ENCODE measurements at regions not wholly inside any gene's neighbourhood (a gene's known extent, or its start where the extent isn't known, plus 50 kb on each side); places are given as distances from the start of the nearest gene placed in this dataset.
"Not testable (repeated sequence)": the region's sequence is repeated elsewhere in the genome, so short reads cannot be mapped to it uniquely, and the experiment has no call there.

- Histone ChIP-seq H3K9me3 (replicated peaks in 1 of 3) (no peaks in the 10 kb centered on the region), H3K36me3 (replicated peaks in 1 of 2) (no peaks in the 10 kb centered on the region), H3K4me3 (no peak overlapping the region), H3K4me1 (replicated peaks in 1 of 2) (peaks cover 12 to 24% of the 10 kb centered on the region in 2 donors), H3K27me3 (no peaks in the 10 kb centered on the region), H3K27ac (peak overlapping the region; percentile 68 to 94 (median 86))
- 14 to 24% (median 18%) methylated on average over 16 of the region's 16 CpGs for WGBS, 4 donors
- intact Hi-C loops (cut with DNase I) = no loop called here
- DNase-seq = peak; percentile 83 to 95 (median 92)
- TF ChIP-seq CTCF (IDR thresholded peaks at IDR 0.05) (no peak), POLR2A (IDR thresholded peaks at IDR 0.05) (peak in 1 of 2 donors; percentile 46)
Measured at GRCh38 chr19:56980906-56981305, 138.9 kb upstream of the USP29 start.

GRCh38 chr19:56981440-56981839, 138.3 kb upstream of the USP29 start:
- H3K9me3 ChIP-seq (replicated peaks in 1 of 3); H3K4me3 ChIP-seq; intact Hi-C loops (cut with DNase I); H3K36me3 ChIP-seq (replicated peaks in 1 of 2); H3K27me3 ChIP-seq: not testable (repeated sequence)
- H3K27ac ChIP-seq = peak overlapping the region in 4 of 5 donors; percentile 68 to 94 (median 88)
- peak in 2 of 7 donors; percentile 49 to 65 for DNase-seq
- peaks cover 12 to 24% of the 10 kb centered on the region in 2 donors for H3K4me1 ChIP-seq (replicated peaks in 1 of 2)
- 30 to 48% (median 34%) methylated on average over 9 to 10 of the region's 10 CpGs for WGBS, 4 donors

GRCh38 chr19:56983171-56983570, 136.6 kb upstream of the USP29 start:
- DNase-seq = no peak
- Histone ChIP-seq H3K9me3 (replicated peaks in 1 of 3) (no peaks in the 10 kb centered on the region), H3K4me1 (replicated peaks in 1 of 2) (peaks cover 12 to 24% of the 10 kb centered on the region in 2 donors), H3K36me3 (replicated peaks in 1 of 2) (no peaks in the 10 kb centered on the region), H3K27ac (no peak overlapping the region), H3K27me3 (no peaks in the 10 kb centered on the region), H3K4me3 (no peak overlapping the region)
- TF ChIP-seq POLR2A (IDR thresholded peaks at IDR 0.05) (no peak), CTCF (IDR thresholded peaks at IDR 0.05) (no peak)
- WGBS, 4 donors = 68 to 76% (median 72%) methylated on average over 7 of the region's 7 CpGs
- intact Hi-C loops (cut with DNase I) = no loop called here

- DNase-seq = no peak
- intact Hi-C loops (cut with DNase I) = no loop called here
- H3K9me3 ChIP-seq (replicated peaks in 1 of 3) = no peaks in the 10 kb centered on the region
- TF ChIP-seq POLR2A (IDR thresholded peaks at IDR 0.05) = no peak
- TF ChIP-seq CTCF (IDR thresholded peaks at IDR 0.05) = no peak
- no peaks in the 10 kb centered on the region for H3K27me3 ChIP-seq
- no peaks in the 10 kb centered on the region for H3K36me3 ChIP-seq (replicated peaks in 1 of 2)
- H3K27ac ChIP-seq = no peak overlapping the region
- H3K4me3 ChIP-seq = no peak overlapping the region
- H3K4me1 ChIP-seq (replicated peaks in 1 of 2) = peaks cover 12 to 24% of the 10 kb centered on the region in 2 donors
- WGBS, 4 donors = 86 to 95% (median 92%) methylated on average over 3 of the region's 3 CpGs
Measured at GRCh38 chr19:56983804-56984203, 136.0 kb upstream of the USP29 start.

- TF ChIP-seq POLR2A (IDR thresholded peaks at IDR 0.05) (no peak), CTCF (IDR thresholded peaks at IDR 0.05) (no peak)
- H3K27me3 ChIP-seq = no peaks in the 10 kb centered on the region
- H3K4me1 ChIP-seq (replicated peaks in 1 of 2) = peaks cover 1 to 5% of the 10 kb centered on the region in 2 donors
- H3K36me3 ChIP-seq (replicated peaks in 1 of 2) = no peaks in the 10 kb centered on the region
- 77 to 83% (median 81%) methylated on average over 9 of the region's 9 CpGs for WGBS, 4 donors
- intact Hi-C loops (cut with DNase I) = no loop called here
- DNase-seq = no peak
- H3K27ac ChIP-seq = no peak overlapping the region
- no peak overlapping the region for H3K4me3 ChIP-seq
- H3K9me3 ChIP-seq (replicated peaks in 1 of 3) = no peaks in the 10 kb centered on the region
Measured at GRCh38 chr19:56986386-56986785, 133.4 kb upstream of the USP29 start.

Data from adrenal gland (tissue), 9 donors.